ENCODE measurements at regions not wholly inside any gene's neighbourhood (a gene's known extent, or its start where the extent isn't known, plus 50 kb on each side); places are given as distances from the start of the nearest gene placed in this dataset.

GRCh38 chr2:9089831-9090230, 86.3 kb upstream of the MBOAT2 start:
- TF ChIP-seq POLR2A (IDR thresholded peaks at IDR 0.05) (no peak), CTCF (IDR thresholded peaks at IDR 0.05) (no peak)

Data from thyroid gland (tissue), 4 donors.